NB4 (cell line): ENCODE measurements at regions not wholly inside any gene's neighbourhood (a gene's known extent, or its start where the extent isn't known, plus 50 kb on each side); places are given as distances from the start of the nearest gene placed in this dataset.

Experiments used
- DNase-seq: peaks from one replicate; pipeline ENCODE4 v3.0.0; 2010; ENCODE audit warnings: low read depth
- H3K4me3 ChIP-seq: one replicate; pipeline ENCODE4 v1.5.1; 2011; ENCODE audit warnings: mild to moderate bottlenecking, low read depth, low read length, moderate library complexity
- CTCF ChIP-seq: IDR thresholded peaks from one replicate; pipeline ENCODE4 v1.5.1; 2012; ENCODE audit warnings: low read depth, low read length
- MYC ChIP-seq: IDR thresholded peaks from 2 replicates; pipeline ENCODE4 v1.6.1; 2011; ENCODE audit warnings: low read depth, low read length
- POLR2A ChIP-seq: IDR thresholded peaks from 2 replicates; pipeline ENCODE4 v1.6.1; 2011; ENCODE audit warnings: mild to moderate bottlenecking; ENCODE audit not compliant: insufficient read length; ENCODE audit errors: extremely low read depth
- TF ChIP-seq, protein P1 (sequence below): IDR thresholded peaks from 2 replicates; pipeline ENCODE4 v1.6.1; 2011; ENCODE audit warnings: low read depth, low read length

GRCh38 chr12:87930033-87930432 is 99.2 kb downstream of the C12orf50 start:
- no peak overlapping the region for H3K4me3 ChIP-seq
- TF ChIP-seq, protein P1, sequence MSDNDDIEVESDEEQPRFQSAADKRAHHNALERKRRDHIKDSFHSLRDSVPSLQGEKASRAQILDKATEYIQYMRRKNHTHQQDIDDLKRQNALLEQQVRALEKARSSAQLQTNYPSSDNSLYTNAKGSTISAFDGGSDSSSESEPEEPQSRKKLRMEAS, result no peak
- TF ChIP-seq CTCF, result no peak
- TF ChIP-seq MYC, result no peak
- no peak for TF ChIP-seq POLR2A
- DNase-seq, result no peak

DNA sequence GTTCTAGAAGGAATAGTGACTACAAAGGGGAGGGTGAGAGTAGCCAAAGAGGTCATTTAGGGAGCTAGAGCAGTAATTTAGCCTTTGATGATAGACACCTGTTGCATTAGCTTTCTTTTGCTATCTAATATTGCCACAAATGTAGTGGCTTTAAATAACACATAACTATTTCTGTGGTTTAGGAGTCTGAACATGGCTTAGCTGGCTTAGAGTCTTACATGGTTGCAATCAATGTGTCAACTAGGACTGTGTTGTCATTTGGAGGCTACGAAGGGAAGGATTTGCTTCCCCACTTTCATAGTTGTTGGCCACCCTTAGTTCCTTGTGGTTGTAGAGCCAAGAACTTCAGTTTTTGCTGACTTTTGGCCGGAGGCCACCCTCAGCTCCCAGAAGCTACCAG is 99.9 kb downstream of the C12orf50 start:
- DNase-seq, result no peak
- TF ChIP-seq POLR2A (no peak), CTCF (no peak)

GRCh38 chr12:87928031-87928430 is 101.2 kb downstream of the C12orf50 start:
- TF ChIP-seq CTCF, result no peak
- TF ChIP-seq, protein P1, result no peak
- no peak for TF ChIP-seq MYC
- TF ChIP-seq POLR2A, result no peak
- no peak for DNase-seq
- H3K4me3 ChIP-seq, result no peak overlapping the region

More for the DNA sequence above, 99.9 kb downstream of the C12orf50 start:
- H3K4me3 ChIP-seq, result no peak overlapping the region

DNA sequence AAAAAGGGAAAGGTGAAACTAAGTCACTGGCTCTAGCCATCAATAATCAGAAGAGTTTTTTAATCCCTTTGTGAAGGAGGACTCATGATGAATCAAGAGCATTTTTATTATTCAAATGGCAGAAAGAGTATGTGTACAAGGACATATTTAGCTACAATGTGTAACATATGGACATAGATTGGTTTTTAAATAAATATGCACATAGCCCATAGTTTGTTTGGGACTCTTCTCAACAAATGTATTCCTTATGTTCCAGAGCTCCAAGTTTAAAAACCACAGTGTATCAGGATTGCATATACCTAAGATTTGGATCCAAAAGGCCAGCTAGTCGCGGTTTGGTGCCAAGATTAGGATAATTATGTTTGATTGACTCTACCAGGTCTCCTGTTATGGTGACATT is 104.2 kb downstream of the C12orf50 start:
- DNase-seq, result no peak
- no peak overlapping the region for H3K4me3 ChIP-seq
- TF ChIP-seq MYC, result no peak
- TF ChIP-seq, protein P1, result no peak
- TF ChIP-seq POLR2A, result no peak
- TF ChIP-seq CTCF, result no peak

- TF ChIP-seq POLR2A, result no peak
- TF ChIP-seq MYC, result no peak
- TF ChIP-seq CTCF, result no peak
- TF ChIP-seq, protein P1, result no peak
- DNase-seq, result no peak
- no peak overlapping the region for H3K4me3 ChIP-seq
Measured at GRCh38 chr12:87924149-87924548, 105.1 kb downstream of the C12orf50 start.

- no peak for DNase-seq
- H3K4me3 ChIP-seq, result no peak overlapping the region
Measured at GRCh38 chr12:87923361-87923760, 105.8 kb downstream of the C12orf50 start.

More at GRCh38 chr12:87923361-87923760, 105.8 kb downstream of the C12orf50 start:
- no peak for TF ChIP-seq POLR2A
- TF ChIP-seq CTCF, result no peak
- TF ChIP-seq, protein P1, result no peak
- TF ChIP-seq MYC, result no peak
